ENCODE measurements at regions not wholly inside any gene's neighbourhood (a gene's known extent, or its start where the extent isn't known, plus 50 kb on each side); places are given as distances from the start of the nearest gene placed in this dataset.

GRCh38 chr7:67855322-67855721 is 858.7 kb downstream of the TYW1 start:
- TF ChIP-seq POLR2A (IDR thresholded peaks at IDR 0.05; ENCODE audit: low read depth, low read length) = no peak
- TF ChIP-seq SMC3 (IDR thresholded peaks at IDR 0.05; ENCODE audit: low read depth, low read length) = no peak
- TF ChIP-seq MAFK (IDR thresholded peaks at IDR 0.05; ENCODE audit: low read depth, low read length) = no peak
- TF ChIP-seq CTCF (conservative IDR thresholded peaks at IDR 0.05; ENCODE audit: low read depth, low read length) = no peak
- no peak for TF ChIP-seq NFE2L2 (IDR thresholded peaks at IDR 0.05; ENCODE audit: low read depth, low read length)
- TF ChIP-seq, protein P1, sequence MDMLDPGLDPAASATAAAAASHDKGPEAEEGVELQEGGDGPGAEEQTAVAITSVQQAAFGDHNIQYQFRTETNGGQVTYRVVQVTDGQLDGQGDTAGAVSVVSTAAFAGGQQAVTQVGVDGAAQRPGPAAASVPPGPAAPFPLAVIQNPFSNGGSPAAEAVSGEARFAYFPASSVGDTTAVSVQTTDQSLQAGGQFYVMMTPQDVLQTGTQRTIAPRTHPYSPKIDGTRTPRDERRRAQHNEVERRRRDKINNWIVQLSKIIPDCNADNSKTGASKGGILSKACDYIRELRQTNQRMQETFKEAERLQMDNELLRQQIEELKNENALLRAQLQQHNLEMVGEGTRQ (IDR thresholded peaks at IDR 0.05; ENCODE audit: low read depth, low read length) = no peak
- no peak for TF ChIP-seq RAD21 (IDR thresholded peaks at IDR 0.05; ENCODE audit: low read length)
- no peak for TF ChIP-seq RCOR1 (IDR thresholded peaks at IDR 0.05; ENCODE audit: insufficient replicate concordance, low read length)
- TF ChIP-seq MAZ (IDR thresholded peaks at IDR 0.05; ENCODE audit: borderline replicate concordance, low read depth, low read length) = no peak
- TF ChIP-seq CHD1 (IDR thresholded peaks at IDR 0.05; ENCODE audit: low read depth, low read length) = no peak
- TF ChIP-seq BHLHE40 (IDR thresholded peaks at IDR 0.05; ENCODE audit: low read depth, low read length) = no peak
- TF ChIP-seq RFX5 (IDR thresholded peaks at IDR 0.05; ENCODE audit: low read depth, low read length) = no peak
- no peak for TF ChIP-seq MXI1 (IDR thresholded peaks at IDR 0.05; ENCODE audit: borderline replicate concordance, low read depth, low read length)
- no peak for TF ChIP-seq CEBPB (IDR thresholded peaks at IDR 0.05; ENCODE audit: low read depth, low read length)

All from IMR-90 (cell line).